Right atrium auricular region (tissue), 2 donors: ENCODE measurements at regions not wholly inside any gene's neighbourhood (a gene's known extent, or its start where the extent isn't known, plus 50 kb on each side); places are given as distances from the start of the nearest gene placed in this dataset.

Source experiments
- DNase-seq: peaks from one replicate; pipeline ENCODE4 v3.0.0-alpha.2; 2019; ENCODE audit warnings: low spot score
- H3K27ac ChIP-seq, 2 donors: fragments of 200-600 bp; sonication (generic); 1 replicate in 1 of 2; 2 replicates in 1 of 2; pipeline ENCODE4 v1.5.1; 2016 to 2019
- H3K27me3 ChIP-seq, 2 donors: fragments of 200-600 bp; sonication (generic); one replicate each; pipeline versions ENCODE4 v1.5.1 to v1.6.0; 2017 to 2019
- H3K36me3 ChIP-seq: fragments of 200-600 bp; sonication (generic); one replicate; pipeline ENCODE4 v1.5.1; 2016
- H3K4me1 ChIP-seq, 2 donors: fragments of 200-600 bp; sonication (generic); one replicate each; pipeline versions ENCODE4 v1.5.1 to v1.6.0; 2017 to 2019
- H3K4me3 ChIP-seq, 2 donors: fragments of 200-600 bp; sonication (generic); 1 replicate in 1 of 2; 2 replicates in 1 of 2; pipeline ENCODE4 v1.5.1; 2017 to 2019; ENCODE audit warnings: mild to moderate bottlenecking in 1 of 2, moderate library complexity in 1 of 2
- H3K9me3 ChIP-seq, 2 donors: fragments of 200-600 bp; sonication (generic); one replicate each; pipeline ENCODE4 v1.5.1; 2019
- TF ChIP-seq, protein P1 (sequence below), 2 donors: fragments of 200-600 bp; sonication (generic); IDR thresholded peaks; one replicate each; pipeline ENCODE4 v1.5.1; 2019; ENCODE audit warnings: antibody characterized with exemption in 2 of 2

DNA sequence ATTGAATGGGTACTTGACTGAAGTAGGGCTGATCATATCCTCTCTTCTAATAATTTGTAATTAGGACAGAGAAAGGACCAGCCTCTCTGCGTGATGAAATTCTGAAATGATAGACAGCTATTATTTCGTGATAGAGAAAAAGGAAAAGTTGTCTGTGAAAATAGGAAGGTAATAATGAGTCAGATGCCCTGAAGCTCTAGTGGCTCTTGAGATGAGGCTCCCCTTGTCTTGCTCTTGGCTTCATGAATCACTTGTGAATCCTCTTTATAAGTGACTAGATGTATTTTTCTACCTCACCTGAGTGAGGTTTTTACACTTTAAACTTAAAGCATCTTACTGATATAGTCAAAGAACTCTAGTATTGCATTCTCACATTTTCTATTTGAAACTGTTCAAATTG lies 888.9 kb downstream of the PCDH18 start:
- Histone ChIP-seq H3K27me3 (no peaks in the 10 kb centered on the region), H3K4me1 (no peaks in the 10 kb centered on the region), H3K9me3 (no peaks in the 10 kb centered on the region), H3K4me3 (no peak overlapping the region), H3K36me3 (no peaks in the 10 kb centered on the region), H3K27ac (no peak overlapping the region)
- TF ChIP-seq, protein P1, sequence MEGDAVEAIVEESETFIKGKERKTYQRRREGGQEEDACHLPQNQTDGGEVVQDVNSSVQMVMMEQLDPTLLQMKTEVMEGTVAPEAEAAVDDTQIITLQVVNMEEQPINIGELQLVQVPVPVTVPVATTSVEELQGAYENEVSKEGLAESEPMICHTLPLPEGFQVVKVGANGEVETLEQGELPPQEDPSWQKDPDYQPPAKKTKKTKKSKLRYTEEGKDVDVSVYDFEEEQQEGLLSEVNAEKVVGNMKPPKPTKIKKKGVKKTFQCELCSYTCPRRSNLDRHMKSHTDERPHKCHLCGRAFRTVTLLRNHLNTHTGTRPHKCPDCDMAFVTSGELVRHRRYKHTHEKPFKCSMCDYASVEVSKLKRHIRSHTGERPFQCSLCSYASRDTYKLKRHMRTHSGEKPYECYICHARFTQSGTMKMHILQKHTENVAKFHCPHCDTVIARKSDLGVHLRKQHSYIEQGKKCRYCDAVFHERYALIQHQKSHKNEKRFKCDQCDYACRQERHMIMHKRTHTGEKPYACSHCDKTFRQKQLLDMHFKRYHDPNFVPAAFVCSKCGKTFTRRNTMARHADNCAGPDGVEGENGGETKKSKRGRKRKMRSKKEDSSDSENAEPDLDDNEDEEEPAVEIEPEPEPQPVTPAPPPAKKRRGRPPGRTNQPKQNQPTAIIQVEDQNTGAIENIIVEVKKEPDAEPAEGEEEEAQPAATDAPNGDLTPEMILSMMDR (IDR thresholded peaks at IDR 0.05), result no peak
- no peak for DNase-seq

DNA sequence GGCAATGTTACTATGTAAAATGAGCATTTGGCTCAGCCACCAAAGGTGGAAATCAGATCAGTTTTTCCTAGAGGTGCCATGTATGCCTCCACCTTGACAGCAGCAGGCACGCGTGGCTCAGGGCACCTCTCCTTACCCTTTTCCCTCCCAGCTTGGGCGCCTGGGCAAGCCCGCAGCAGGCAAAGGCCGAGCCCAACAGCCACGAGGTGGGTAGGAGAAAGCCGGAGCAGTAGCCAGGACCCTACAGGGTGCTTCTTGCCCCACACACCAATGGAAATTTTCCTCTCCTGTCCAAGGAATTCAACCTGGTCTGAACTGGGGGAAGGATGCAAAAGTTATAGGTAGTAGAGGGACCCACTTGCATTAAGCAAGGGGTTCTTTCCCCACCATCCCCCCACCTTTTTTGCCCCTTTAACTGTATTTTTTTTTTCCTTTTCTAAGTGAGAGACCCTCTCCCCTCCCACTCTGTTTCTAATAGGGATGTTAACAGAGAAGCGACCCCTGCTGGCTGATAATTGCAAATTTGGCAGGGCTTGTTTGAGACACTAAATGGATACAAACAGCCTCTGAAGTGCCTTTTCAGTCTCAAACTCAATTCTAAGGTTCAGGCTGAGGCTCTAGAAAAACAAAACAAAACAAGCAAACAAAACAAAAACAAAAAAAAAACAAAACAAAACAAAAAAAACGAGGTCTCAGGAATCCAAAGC lies 895.1 kb downstream of the PCDH18 start:
- Histone ChIP-seq H3K9me3 (no peaks in the 10 kb centered on the region), H3K4me1 (no peaks in the 10 kb centered on the region), H3K4me3 (no peak overlapping the region), H3K27me3 (no peaks in the 10 kb centered on the region), H3K27ac (no peak overlapping the region), H3K36me3 (no peaks in the 10 kb centered on the region)
- TF ChIP-seq, protein P1 (IDR thresholded peaks at IDR 0.05), result no peak
- DNase-seq, result no peak

DNA sequence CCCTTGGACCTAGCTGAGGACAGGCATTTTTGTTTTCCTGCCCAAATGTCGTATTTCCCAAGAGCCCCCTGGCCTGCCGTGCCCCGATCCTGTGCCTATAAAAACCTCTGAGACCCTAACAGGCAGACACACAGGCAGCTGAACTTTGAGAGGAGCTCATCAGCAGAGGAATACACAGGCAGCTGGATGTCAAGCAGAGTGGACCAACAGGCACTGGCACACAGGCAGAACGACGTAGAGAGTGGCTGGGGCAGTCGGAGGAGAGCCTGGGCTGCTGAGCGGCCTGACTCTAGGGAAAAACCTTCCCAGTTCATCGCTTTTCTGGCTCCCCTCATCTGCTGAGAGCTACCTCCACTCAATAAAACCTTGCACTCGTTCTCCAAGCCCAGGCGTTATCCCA lies 896.1 kb downstream of the PCDH18 start:
- no peak overlapping the region for H3K27ac ChIP-seq
- H3K27me3 ChIP-seq, result no peaks in the 10 kb centered on the region
- H3K9me3 ChIP-seq, result no peaks in the 10 kb centered on the region
- H3K4me3 ChIP-seq, result no peak overlapping the region
- no peaks in the 10 kb centered on the region for H3K4me1 ChIP-seq
- DNase-seq, result no peak
- no peaks in the 10 kb centered on the region for H3K36me3 ChIP-seq
- TF ChIP-seq, protein P1 (IDR thresholded peaks at IDR 0.05), result no peak

DNA sequence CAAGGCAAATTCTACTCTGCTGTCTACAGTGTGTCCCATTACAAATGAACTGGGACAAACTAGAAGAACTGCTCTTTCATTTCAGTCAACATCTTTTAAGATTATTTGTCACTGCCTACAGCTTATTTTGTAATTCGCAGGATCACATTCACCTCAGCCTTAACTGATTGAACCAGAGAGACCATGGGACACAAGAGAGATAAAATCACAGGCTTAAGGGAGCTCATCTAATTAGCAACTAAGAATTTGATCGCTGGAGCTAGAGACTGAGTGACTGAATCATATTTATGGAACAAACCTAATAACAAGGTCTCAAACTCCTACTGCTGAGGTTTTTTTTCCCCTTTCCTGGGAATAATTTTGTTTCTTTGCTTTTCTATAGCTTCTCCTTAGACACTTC lies 898.2 kb downstream of the PCDH18 start:
- no peaks in the 10 kb centered on the region for H3K27me3 ChIP-seq
- TF ChIP-seq, protein P1 (IDR thresholded peaks at IDR 0.05), result no peak

DNA sequence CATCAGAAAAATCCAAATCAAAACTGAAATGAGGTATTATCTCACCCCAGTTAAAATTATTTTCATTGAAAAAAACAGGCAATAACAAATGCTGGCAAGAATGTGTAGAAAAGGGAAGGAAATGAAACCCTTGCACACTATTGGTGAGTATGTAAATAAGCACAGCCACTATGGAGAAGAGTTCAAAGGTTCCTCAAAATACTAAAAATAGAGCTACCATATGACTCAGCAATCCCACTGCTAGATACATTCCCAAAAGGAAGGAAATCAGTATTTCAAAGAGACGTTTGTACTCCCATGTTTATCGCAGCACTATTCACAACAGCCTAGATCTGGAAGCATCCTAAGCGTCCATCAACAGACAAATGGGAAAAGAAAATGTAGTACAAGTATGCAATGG lies 932.4 kb downstream of the PCDH18 start:
- no peak for DNase-seq
- Histone ChIP-seq H3K27me3 (no peaks in the 10 kb centered on the region), H3K27ac (no peak overlapping the region), H3K4me1 (no peaks in the 10 kb centered on the region), H3K36me3 (no peaks in the 10 kb centered on the region), H3K9me3 (peaks cover 0 to 22% of the 10 kb centered on the region in 2 donors), H3K4me3 (no peak overlapping the region)
- TF ChIP-seq, protein P1 (IDR thresholded peaks at IDR 0.05), result no peak

More for the DNA sequence above, 898.2 kb downstream of the PCDH18 start:
- Histone ChIP-seq H3K9me3 (no peaks in the 10 kb centered on the region), H3K27ac (no peak overlapping the region), H3K36me3 (no peaks in the 10 kb centered on the region), H3K4me3 (no peak overlapping the region), H3K4me1 (no peaks in the 10 kb centered on the region)
- no peak for DNase-seq

DNA sequence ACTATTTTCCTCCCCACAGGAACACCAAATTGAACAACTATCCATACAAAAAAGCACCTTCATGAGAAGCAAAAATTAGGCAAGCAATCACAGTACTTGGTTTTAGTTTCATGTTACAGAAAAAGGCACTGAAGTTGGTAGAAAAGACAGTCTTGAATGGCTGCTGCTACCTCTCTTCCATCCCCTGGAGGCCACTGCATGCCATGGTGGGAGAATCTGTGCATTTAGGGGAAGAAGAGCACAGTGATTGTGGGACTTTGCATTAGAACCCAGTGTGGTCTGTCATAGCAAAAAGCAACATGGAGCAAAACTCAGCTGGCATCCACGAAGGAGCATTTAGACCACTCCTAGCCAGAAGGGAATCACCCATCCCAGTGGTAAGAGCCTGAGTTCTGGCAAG lies 941.9 kb downstream of the PCDH18 start:
- no peaks in the 10 kb centered on the region for H3K4me1 ChIP-seq
- no peak for DNase-seq
- H3K4me3 ChIP-seq, result no peak overlapping the region
- no peaks in the 10 kb centered on the region for H3K9me3 ChIP-seq
- TF ChIP-seq, protein P1 (IDR thresholded peaks at IDR 0.05), result no peak
- no peak overlapping the region for H3K27ac ChIP-seq
- H3K27me3 ChIP-seq, result no peaks in the 10 kb centered on the region
- H3K36me3 ChIP-seq, result no peaks in the 10 kb centered on the region
